ENCODE measurements at regions not wholly inside any gene's neighbourhood (a gene's known extent, or its start where the extent isn't known, plus 50 kb on each side); places are given as distances from the start of the nearest gene placed in this dataset.

GRCh38 chr3:153573481-153573880 is 411.5 kb downstream of the RAP2B start:
- no peak overlapping the region for H3K27ac ChIP-seq
- intact Hi-C loops (cut with DNase I; ENCODE audit: low total_unique reads) = no loop called here
- H3K27me3 ChIP-seq (replicated peaks in 1 of 7) = no peaks in the 10 kb centered on the region
- H3K4me1 ChIP-seq = no peaks in the 10 kb centered on the region
- TF ChIP-seq, protein P1, sequence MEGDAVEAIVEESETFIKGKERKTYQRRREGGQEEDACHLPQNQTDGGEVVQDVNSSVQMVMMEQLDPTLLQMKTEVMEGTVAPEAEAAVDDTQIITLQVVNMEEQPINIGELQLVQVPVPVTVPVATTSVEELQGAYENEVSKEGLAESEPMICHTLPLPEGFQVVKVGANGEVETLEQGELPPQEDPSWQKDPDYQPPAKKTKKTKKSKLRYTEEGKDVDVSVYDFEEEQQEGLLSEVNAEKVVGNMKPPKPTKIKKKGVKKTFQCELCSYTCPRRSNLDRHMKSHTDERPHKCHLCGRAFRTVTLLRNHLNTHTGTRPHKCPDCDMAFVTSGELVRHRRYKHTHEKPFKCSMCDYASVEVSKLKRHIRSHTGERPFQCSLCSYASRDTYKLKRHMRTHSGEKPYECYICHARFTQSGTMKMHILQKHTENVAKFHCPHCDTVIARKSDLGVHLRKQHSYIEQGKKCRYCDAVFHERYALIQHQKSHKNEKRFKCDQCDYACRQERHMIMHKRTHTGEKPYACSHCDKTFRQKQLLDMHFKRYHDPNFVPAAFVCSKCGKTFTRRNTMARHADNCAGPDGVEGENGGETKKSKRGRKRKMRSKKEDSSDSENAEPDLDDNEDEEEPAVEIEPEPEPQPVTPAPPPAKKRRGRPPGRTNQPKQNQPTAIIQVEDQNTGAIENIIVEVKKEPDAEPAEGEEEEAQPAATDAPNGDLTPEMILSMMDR (IDR thresholded peaks at IDR 0.05 in 8 of 11, conservative IDR thresholded peaks at IDR 0.05 in 3 of 11) = no peak
- TF ChIP-seq POLR2A (IDR thresholded peaks at IDR 0.05) = no peak
- no peak for TF ChIP-seq POLR2AphosphoS5 (IDR thresholded peaks at IDR 0.05)
- H3K9me3 ChIP-seq = peaks cover 0 to 11% (median 1%) of the 10 kb centered on the region in 8 donors
- H3K36me3 ChIP-seq = no peaks in the 10 kb centered on the region
- no peak overlapping the region for H3K4me3 ChIP-seq
- no peak for DNase-seq
- 84 to 100% (median 91%) methylated on average over 2 of the region's 2 CpGs for WGBS, 5 donors

DNA sequence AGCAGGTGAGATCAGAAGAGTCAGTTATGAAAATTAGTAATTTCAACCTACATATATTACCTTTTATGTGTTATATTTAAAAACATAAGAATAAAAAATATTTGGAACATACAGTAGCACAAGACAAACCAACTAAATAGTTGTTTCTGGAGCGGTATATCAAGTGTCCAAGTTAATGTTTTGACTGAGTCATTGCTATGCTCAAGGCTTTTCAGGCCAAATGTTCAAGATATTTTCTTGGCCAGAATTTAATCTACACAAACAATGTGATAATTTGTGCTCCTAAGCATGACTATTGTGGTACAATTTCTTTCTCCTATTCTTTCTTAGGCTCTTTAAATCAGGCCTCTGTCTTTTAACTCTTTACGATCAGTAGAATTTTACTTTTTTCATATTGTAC is 412.4 kb downstream of the RAP2B start:
- intact Hi-C loops (cut with DNase I; ENCODE audit: low total_unique reads) = no loop called here
- Histone ChIP-seq H3K4me1 (no peaks in the 10 kb centered on the region), H3K27me3 (replicated peaks in 1 of 7) (no peaks in the 10 kb centered on the region), H3K4me3 (no peak overlapping the region), H3K27ac (no peak overlapping the region), H3K9me3 (peaks cover 0 to 11% (median 1%) of the 10 kb centered on the region in 8 donors), H3K36me3 (no peaks in the 10 kb centered on the region)
- TF ChIP-seq POLR2A (IDR thresholded peaks at IDR 0.05) = no peak
- TF ChIP-seq, protein P1 (IDR thresholded peaks at IDR 0.05 in 8 of 11, conservative IDR thresholded peaks at IDR 0.05 in 3 of 11) = no peak
- TF ChIP-seq POLR2AphosphoS5 (IDR thresholded peaks at IDR 0.05) = no peak
- WGBS, 5 donors = 92 to 99% (median 94%) methylated on average over 2 of the region's 2 CpGs
- DNase-seq = no peak

DNA sequence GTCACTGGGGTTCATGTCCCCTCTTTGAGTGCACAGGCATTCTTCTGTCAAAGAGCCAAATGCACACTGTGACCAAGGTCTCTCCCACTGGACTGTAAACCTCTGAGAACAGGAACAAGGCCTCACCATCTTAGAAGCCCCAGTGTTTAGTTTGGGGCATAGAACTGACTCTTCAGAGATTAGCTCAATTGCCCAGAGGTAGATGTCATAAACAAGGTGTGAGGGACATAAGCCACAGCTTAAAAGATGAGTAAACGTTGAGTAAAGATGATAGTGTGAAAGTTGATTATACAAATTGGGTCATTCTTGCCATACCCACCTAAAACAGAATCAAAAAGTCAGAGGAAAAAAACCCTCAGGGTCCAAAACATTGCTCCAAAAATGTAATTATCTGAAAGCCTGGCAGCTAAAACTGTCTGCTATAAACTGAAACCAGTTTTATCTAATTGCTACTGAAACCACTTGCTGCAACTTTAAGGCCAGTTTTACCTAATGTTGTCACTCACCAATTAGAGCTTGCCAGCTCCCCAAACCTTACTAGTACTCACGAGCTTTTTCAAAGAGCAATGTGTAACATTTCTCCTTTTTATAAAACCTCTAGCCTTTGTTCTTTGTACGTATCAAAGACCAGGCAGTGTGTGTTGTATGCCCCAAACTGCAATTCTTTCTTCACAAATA is 415.2 kb downstream of the RAP2B start:
- TF ChIP-seq POLR2A (IDR thresholded peaks at IDR 0.05) = no peak
- TF ChIP-seq POLR2AphosphoS5 (IDR thresholded peaks at IDR 0.05) = no peak
- TF ChIP-seq, protein P1 (IDR thresholded peaks at IDR 0.05 in 8 of 11, conservative IDR thresholded peaks at IDR 0.05 in 3 of 11) = no peak

DNA sequence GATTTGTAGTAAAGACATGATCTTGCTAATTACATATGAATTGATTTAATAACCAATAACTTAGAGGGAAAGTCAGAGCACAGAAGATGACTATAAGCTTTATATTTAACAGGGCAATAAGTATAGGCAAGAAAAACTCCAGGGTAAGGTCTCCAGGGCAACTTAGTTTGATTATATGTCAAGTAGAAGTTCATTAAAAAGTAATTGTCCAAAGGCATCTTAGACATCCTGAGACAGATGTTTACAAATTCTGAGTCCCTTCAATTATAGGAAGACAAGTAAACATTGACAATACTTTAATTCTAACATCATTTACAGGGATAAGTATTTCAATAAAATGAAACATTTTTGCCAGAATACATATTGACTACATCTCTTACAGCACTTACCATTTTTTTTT is 416.0 kb downstream of the RAP2B start:
- Histone ChIP-seq H3K4me1 (no peaks in the 10 kb centered on the region), H3K27me3 (replicated peaks in 1 of 7) (no peaks in the 10 kb centered on the region), H3K9me3 (no peaks in the 10 kb centered on the region), H3K27ac (no peak overlapping the region), H3K4me3 (no peak overlapping the region), H3K36me3 (no peaks in the 10 kb centered on the region)
- no peak for DNase-seq
- TF ChIP-seq POLR2AphosphoS5 (IDR thresholded peaks at IDR 0.05) (no peak), POLR2A (IDR thresholded peaks at IDR 0.05) (no peak)
- TF ChIP-seq, protein P1 (IDR thresholded peaks at IDR 0.05 in 8 of 11, conservative IDR thresholded peaks at IDR 0.05 in 3 of 11) = no peak
- intact Hi-C loops (cut with DNase I; ENCODE audit: low total_unique reads) = no loop called here

More for the DNA sequence above, 415.2 kb downstream of the RAP2B start:
- 52 to 74% (median 73%) methylated on average over 3 of the region's 3 CpGs for WGBS, 5 donors
- H3K36me3 ChIP-seq = no peaks in the 10 kb centered on the region
- no peak overlapping the region for H3K27ac ChIP-seq
- H3K4me1 ChIP-seq = no peaks in the 10 kb centered on the region
- H3K9me3 ChIP-seq = no peaks in the 10 kb centered on the region
- no peak overlapping the region for H3K4me3 ChIP-seq
- intact Hi-C loops (cut with DNase I; ENCODE audit: low total_unique reads) = no loop called here
- no peak for DNase-seq
- H3K27me3 ChIP-seq (replicated peaks in 1 of 7) = no peaks in the 10 kb centered on the region

All from spleen (tissue), 11 donors.